ENCODE measurements at regions not wholly inside any gene's neighbourhood (a gene's known extent, or its start where the extent isn't known, plus 50 kb on each side); places are given as distances from the start of the nearest gene placed in this dataset.

DNA sequence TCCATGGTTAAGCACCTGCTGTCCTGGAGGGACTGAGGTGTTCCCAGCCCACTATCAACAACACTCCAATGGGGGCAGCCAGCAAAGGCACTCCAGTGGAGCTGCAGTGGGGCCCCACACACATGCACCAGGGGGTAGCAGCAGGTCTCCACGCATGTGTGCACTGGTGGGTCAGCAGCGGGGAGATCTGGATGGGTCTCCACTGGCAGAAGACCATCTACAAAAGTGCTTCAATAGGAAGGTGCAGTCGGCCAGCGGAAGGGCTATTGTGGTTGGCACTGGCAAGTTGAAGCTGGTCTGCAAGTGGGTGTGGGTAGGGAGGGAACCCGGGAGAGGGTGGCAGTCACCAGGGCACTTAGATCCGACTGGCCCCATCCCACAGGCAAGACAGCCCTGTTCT, 1355.4 kb downstream of the NSUN3 start (continued):
- TF ChIP-seq, protein P1, sequence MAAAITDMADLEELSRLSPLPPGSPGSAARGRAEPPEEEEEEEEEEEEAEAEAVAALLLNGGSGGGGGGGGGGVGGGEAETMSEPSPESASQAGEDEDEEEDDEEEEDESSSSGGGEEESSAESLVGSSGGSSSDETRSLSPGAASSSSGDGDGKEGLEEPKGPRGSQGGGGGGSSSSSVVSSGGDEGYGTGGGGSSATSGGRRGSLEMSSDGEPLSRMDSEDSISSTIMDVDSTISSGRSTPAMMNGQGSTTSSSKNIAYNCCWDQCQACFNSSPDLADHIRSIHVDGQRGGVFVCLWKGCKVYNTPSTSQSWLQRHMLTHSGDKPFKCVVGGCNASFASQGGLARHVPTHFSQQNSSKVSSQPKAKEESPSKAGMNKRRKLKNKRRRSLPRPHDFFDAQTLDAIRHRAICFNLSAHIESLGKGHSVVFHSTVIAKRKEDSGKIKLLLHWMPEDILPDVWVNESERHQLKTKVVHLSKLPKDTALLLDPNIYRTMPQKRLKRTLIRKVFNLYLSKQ (tag by site-specific recombination; IDR thresholded peaks at IDR 0.05; ENCODE audit: borderline replicate concordance), result no peak
- TF ChIP-seq ZNF248 (tag by site-specific recombination; IDR thresholded peaks at IDR 0.05) (no peak), ZNF837 (tag by site-specific recombination; IDR thresholded peaks at IDR 0.05) (no peak)
- TF ChIP-seq, protein P2, sequence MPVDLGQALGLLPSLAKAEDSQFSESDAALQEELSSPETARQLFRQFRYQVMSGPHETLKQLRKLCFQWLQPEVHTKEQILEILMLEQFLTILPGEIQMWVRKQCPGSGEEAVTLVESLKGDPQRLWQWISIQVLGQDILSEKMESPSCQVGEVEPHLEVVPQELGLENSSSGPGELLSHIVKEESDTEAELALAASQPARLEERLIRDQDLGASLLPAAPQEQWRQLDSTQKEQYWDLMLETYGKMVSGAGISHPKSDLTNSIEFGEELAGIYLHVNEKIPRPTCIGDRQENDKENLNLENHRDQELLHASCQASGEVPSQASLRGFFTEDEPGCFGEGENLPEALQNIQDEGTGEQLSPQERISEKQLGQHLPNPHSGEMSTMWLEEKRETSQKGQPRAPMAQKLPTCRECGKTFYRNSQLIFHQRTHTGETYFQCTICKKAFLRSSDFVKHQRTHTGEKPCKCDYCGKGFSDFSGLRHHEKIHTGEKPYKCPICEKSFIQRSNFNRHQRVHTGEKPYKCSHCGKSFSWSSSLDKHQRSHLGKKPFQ (tag by site-specific recombination; IDR thresholded peaks at IDR 0.05), result no peak

GRCh38 chr3:95424279-95424678, 1361.4 kb downstream of the NSUN3 start:
- H3K36me3 ChIP-seq (ENCODE audit: control insufficient read depth in 2 of 2, insufficient read depth in 1 of 2, low read length in 2 of 2), result no peaks in the 10 kb centered on the region
- no peaks in the 10 kb centered on the region for H3K9me3 ChIP-seq (ENCODE audit: control insufficient read depth, insufficient read depth, low read depth, low read length)
- H3K4me1 ChIP-seq (ENCODE audit: control insufficient read depth, insufficient read depth, low read length), result no peaks in the 10 kb centered on the region
- ChIA-PET POLR2A (no interaction called here), CTCF (no interaction called here)
- TF ChIP-seq ZBTB49 (tag by site-specific recombination; IDR thresholded peaks at IDR 0.05; ENCODE audit: low read depth) (no peak), ZSCAN4 (tag by site-specific recombination; IDR thresholded peaks at IDR 0.05) (no peak), MYNN (tag by site-specific recombination; IDR thresholded peaks at IDR 0.05; ENCODE audit: borderline replicate concordance) (no peak), HOXD13 (CRISPR knock-in tag; IDR thresholded peaks at IDR 0.05; ENCODE audit: borderline replicate concordance) (no peak), ZNF777 (tag by site-specific recombination; IDR thresholded peaks at IDR 0.05; ENCODE audit: borderline replicate concordance) (no peak), ZBTB7A (tag by site-specific recombination; IDR thresholded peaks at IDR 0.05; ENCODE audit: low read depth) (no peak), ZNF211 (tag by site-specific recombination; IDR thresholded peaks at IDR 0.05; ENCODE audit: low read depth) (no peak), ZNF654 (tag by site-specific recombination; IDR thresholded peaks at IDR 0.05; ENCODE audit: low read depth) (no peak), KLF7 (tag by site-specific recombination; IDR thresholded peaks at IDR 0.05; ENCODE audit: borderline replicate concordance) (no peak), ZNF677 (tag by site-specific recombination; IDR thresholded peaks at IDR 0.05) (no peak), ZNF341 (tag by site-specific recombination; IDR thresholded peaks at IDR 0.05; ENCODE audit: low read depth) (no peak), ZNF626 (tag by site-specific recombination; IDR thresholded peaks at IDR 0.05) (no peak), ZSCAN18 (tag by site-specific recombination; IDR thresholded peaks at IDR 0.05) (no peak), ZNF624 (tag by site-specific recombination; IDR thresholded peaks at IDR 0.05) (no peak), ZNF747 (tag by site-specific recombination; IDR thresholded peaks at IDR 0.05) (no peak), ZNF48 (tag by site-specific recombination; IDR thresholded peaks at IDR 0.05) (no peak), ZBTB6 (tag by site-specific recombination; IDR thresholded peaks at IDR 0.05) (no peak), ZNF366 (tag by site-specific recombination; conservative IDR thresholded peaks at IDR 0.05) (no peak)
- TF ChIP-seq, protein P3, sequence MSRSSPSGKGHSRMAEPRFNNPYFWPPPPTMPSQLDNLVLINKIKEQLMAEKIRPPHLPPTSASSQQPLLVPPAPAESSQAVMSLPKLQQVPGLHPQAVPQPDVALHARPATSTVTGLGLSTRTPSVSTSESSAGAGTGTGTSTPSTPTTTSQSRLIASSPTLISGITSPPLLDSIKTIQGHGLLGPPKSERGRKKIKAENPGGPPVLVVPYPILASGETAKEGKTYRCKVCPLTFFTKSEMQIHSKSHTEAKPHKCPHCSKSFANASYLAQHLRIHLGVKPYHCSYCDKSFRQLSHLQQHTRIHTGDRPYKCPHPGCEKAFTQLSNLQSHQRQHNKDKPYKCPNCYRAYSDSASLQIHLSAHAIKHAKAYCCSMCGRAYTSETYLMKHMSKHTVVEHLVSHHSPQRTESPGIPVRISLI (tag by site-specific recombination; IDR thresholded peaks at IDR 0.05), result no peak
- H3K27ac ChIP-seq (ENCODE audit: extremely low read depth, low read depth, low read length), result no peak overlapping the region
- H3K4me3 ChIP-seq (ENCODE audit: low read depth, low read length), result no peak overlapping the region

All from HEK293 (cell line).